SU-DHL-6 (cell line): ENCODE measurements at regions not wholly inside any gene's neighbourhood (a gene's known extent, or its start where the extent isn't known, plus 50 kb on each side); places are given as distances from the start of the nearest gene placed in this dataset.

ENCODE experiments used
- CTCF ChIP-seq: fragments of 200-600 bp; sonication (generic); IDR thresholded peaks from one replicate; pipeline ENCODE4 v1.5.1; 2017; ENCODE audit warnings: antibody characterized with exemption, mild to moderate bottlenecking, low read length, moderate library complexity; ENCODE audit not compliant: insufficient read depth, poor library complexity, severe bottlenecking
- EZH2phosphoT487 ChIP-seq: fragments of 200-600 bp; sonication (generic), shearing (Covaris generic); conservative IDR thresholded peaks from 2 replicates; pipeline ENCODE4 v1.6.1; 2018; ENCODE audit warnings: mild to moderate bottlenecking, antibody characterized with exemption, low read length, moderate library complexity, mixed read lengths

- TF ChIP-seq CTCF (no peak), EZH2phosphoT487 (no peak)
Measured at GRCh38 chr5:77863181-77863580, 87.0 kb upstream of the TBCA start.
